ENCODE measurements at regions not wholly inside any gene's neighbourhood (a gene's known extent, or its start where the extent isn't known, plus 50 kb on each side); places are given as distances from the start of the nearest gene placed in this dataset.

DNA sequence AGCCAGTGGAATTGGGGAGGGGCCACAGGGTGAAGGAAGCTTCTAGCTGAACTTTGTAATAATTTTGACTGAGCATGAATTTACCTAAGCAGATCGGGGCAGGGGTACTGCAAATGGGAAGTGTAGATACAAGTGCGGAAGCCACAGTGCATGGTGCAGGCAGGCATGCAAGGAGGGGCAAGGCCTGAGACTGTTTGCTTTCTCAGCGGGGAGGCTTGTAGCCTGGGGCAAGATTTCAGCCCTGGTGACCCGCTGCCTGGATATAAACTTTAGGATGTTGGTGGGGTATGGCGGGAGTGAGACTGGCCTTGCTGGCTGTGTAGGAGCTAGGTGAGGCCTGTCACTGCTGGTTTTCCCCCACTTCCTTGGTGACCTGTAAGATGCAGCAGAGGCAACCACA is 266.4 kb upstream of the PREP start:
- no peak for TF ChIP-seq CTCF (IDR thresholded peaks at IDR 0.05; ENCODE audit: insufficient read depth, low read length, poor library complexity, severe bottlenecking)
- no peak for TF ChIP-seq EZH2phosphoT487 (conservative IDR thresholded peaks at IDR 0.05; ENCODE audit: low read length)
